ENCODE measurements at regions not wholly inside any gene's neighbourhood (a gene's known extent, or its start where the extent isn't known, plus 50 kb on each side); places are given as distances from the start of the nearest gene placed in this dataset.

GRCh38 chr14:26113911-26114640, 483.8 kb downstream of the NOVA1 start:
- Histone ChIP-seq H3K9me3 (no peaks in the 10 kb centered on the region), H3K4me3 (no peak overlapping the region), H3K36me3 (replicated peaks) (no peaks in the 10 kb centered on the region), H3K27me3 (ENCODE audit: low read depth) (no peaks in the 10 kb centered on the region), H3K4me1 (peaks cover 5% of the 10 kb centered on the region; the same call in 1 of the 2 replicates)
- in situ Hi-C loops (cut with MboI; ENCODE audit: low sequenced_read_pairs) = no loop called here
- peak; percentile 8 to 46 for DNase-seq (ENCODE audit: low spot score in 2 of 2)

- DNase-seq (ENCODE audit: low spot score in 2 of 2) = peak; percentile 37 to 79
- H3K4me1 ChIP-seq = peaks cover 4% of the 10 kb centered on the region
- H3K36me3 ChIP-seq (replicated peaks) = no peaks in the 10 kb centered on the region
- in situ Hi-C loops (cut with MboI; ENCODE audit: low sequenced_read_pairs) = no loop called here
- no peak overlapping the region for H3K4me3 ChIP-seq
- H3K9me3 ChIP-seq = no peaks in the 10 kb centered on the region
- no peaks in the 10 kb centered on the region for H3K27me3 ChIP-seq (ENCODE audit: low read depth)
These were observed 493.1 kb downstream of the NOVA1 start for GRCh38 chr14:26104717-26105116.

GRCh38 chr14:26097852-26098251, 500.0 kb downstream of the NOVA1 start:
- DNase-seq (ENCODE audit: low spot score in 2 of 2) = no peak
- Histone ChIP-seq H3K4me1 (no peaks in the 10 kb centered on the region), H3K36me3 (replicated peaks) (no peaks in the 10 kb centered on the region), H3K4me3 (no peak overlapping the region), H3K27me3 (ENCODE audit: low read depth) (no peaks in the 10 kb centered on the region), H3K9me3 (no peaks in the 10 kb centered on the region)
- in situ Hi-C loops (cut with MboI; ENCODE audit: low sequenced_read_pairs) = no loop called here

- in situ Hi-C loops (cut with MboI; ENCODE audit: low sequenced_read_pairs) = no loop called here
- Histone ChIP-seq H3K27me3 (ENCODE audit: low read depth) (no peaks in the 10 kb centered on the region), H3K4me3 (no peak overlapping the region), H3K4me1 (no peaks in the 10 kb centered on the region), H3K9me3 (no peaks in the 10 kb centered on the region), H3K36me3 (replicated peaks) (no peaks in the 10 kb centered on the region)
- DNase-seq (ENCODE audit: low spot score in 2 of 2) = no peak
These were observed 509.6 kb downstream of the NOVA1 start for GRCh38 chr14:26088275-26088674.

GRCh38 chr14:26081043-26081442, 516.8 kb downstream of the NOVA1 start:
- Histone ChIP-seq H3K4me3 (no peak overlapping the region), H3K27me3 (ENCODE audit: low read depth) (no peaks in the 10 kb centered on the region), H3K4me1 (no peaks in the 10 kb centered on the region), H3K36me3 (replicated peaks) (no peaks in the 10 kb centered on the region), H3K9me3 (no peaks in the 10 kb centered on the region)
- DNase-seq (ENCODE audit: low spot score in 2 of 2) = no peak
- in situ Hi-C loops (cut with MboI; ENCODE audit: low sequenced_read_pairs) = no loop called here

- in situ Hi-C loops (cut with MboI; ENCODE audit: low sequenced_read_pairs) = no loop called here
- Histone ChIP-seq H3K27me3 (ENCODE audit: low read depth) (no peaks in the 10 kb centered on the region), H3K4me1 (no peaks in the 10 kb centered on the region), H3K9me3 (no peaks in the 10 kb centered on the region), H3K4me3 (no peak overlapping the region), H3K36me3 (replicated peaks) (no peaks in the 10 kb centered on the region)
- DNase-seq (ENCODE audit: low spot score in 2 of 2) = no peak
These were observed 519.3 kb downstream of the NOVA1 start for GRCh38 chr14:26078561-26078960.

- Histone ChIP-seq H3K4me3 (no peak overlapping the region), H3K4me1 (no peaks in the 10 kb centered on the region), H3K9me3 (no peaks in the 10 kb centered on the region), H3K27me3 (ENCODE audit: low read depth) (no peaks in the 10 kb centered on the region), H3K36me3 (replicated peaks) (no peaks in the 10 kb centered on the region)
- DNase-seq (ENCODE audit: low spot score in 2 of 2) = no peak
- in situ Hi-C loops (cut with MboI; ENCODE audit: low sequenced_read_pairs) = no loop called here
These were observed 522.9 kb downstream of the NOVA1 start for GRCh38 chr14:26074892-26075291.

- Histone ChIP-seq H3K27me3 (ENCODE audit: low read depth) (no peaks in the 10 kb centered on the region), H3K36me3 (replicated peaks) (no peaks in the 10 kb centered on the region), H3K4me1 (no peaks in the 10 kb centered on the region), H3K4me3 (no peak overlapping the region), H3K9me3 (no peaks in the 10 kb centered on the region)
- in situ Hi-C loops (cut with MboI; ENCODE audit: low sequenced_read_pairs) = no loop called here
- no peak for DNase-seq (ENCODE audit: low spot score in 2 of 2)
These were observed 527.4 kb downstream of the NOVA1 start for GRCh38 chr14:26070443-26070842.

- H3K4me3 ChIP-seq = no peak overlapping the region
- in situ Hi-C loops (cut with MboI; ENCODE audit: low sequenced_read_pairs) = no loop called here
- DNase-seq (ENCODE audit: low spot score in 2 of 2) = no peak
- no peaks in the 10 kb centered on the region for H3K36me3 ChIP-seq (replicated peaks)
- H3K4me1 ChIP-seq = no peaks in the 10 kb centered on the region
- H3K27me3 ChIP-seq (ENCODE audit: low read depth) = no peaks in the 10 kb centered on the region
- no peaks in the 10 kb centered on the region for H3K9me3 ChIP-seq
These were observed 529.9 kb downstream of the NOVA1 start for GRCh38 chr14:26067786-26068459.

- DNase-seq (ENCODE audit: low spot score in 2 of 2) = no peak
- no peaks in the 10 kb centered on the region for H3K9me3 ChIP-seq
- no peaks in the 10 kb centered on the region for H3K36me3 ChIP-seq (replicated peaks)
- H3K4me3 ChIP-seq = no peak overlapping the region
- no peaks in the 10 kb centered on the region for H3K27me3 ChIP-seq (ENCODE audit: low read depth)
- H3K4me1 ChIP-seq = no peaks in the 10 kb centered on the region
- in situ Hi-C loops (cut with MboI; ENCODE audit: low sequenced_read_pairs) = no loop called here
These were observed 530.5 kb downstream of the NOVA1 start for GRCh38 chr14:26067341-26067740.

GRCh38 chr14:26056036-26056616, 541.7 kb downstream of the NOVA1 start:
- in situ Hi-C loops (cut with MboI; ENCODE audit: low sequenced_read_pairs) = no loop called here
- Histone ChIP-seq H3K36me3 (replicated peaks) (no peaks in the 10 kb centered on the region), H3K27me3 (ENCODE audit: low read depth) (no peaks in the 10 kb centered on the region), H3K4me3 (no peak overlapping the region), H3K4me1 (no peaks in the 10 kb centered on the region), H3K9me3 (no peaks in the 10 kb centered on the region)
- DNase-seq (ENCODE audit: low spot score in 2 of 2) = no peak

- H3K4me3 ChIP-seq = no peak overlapping the region
- in situ Hi-C loops (cut with MboI; ENCODE audit: low sequenced_read_pairs) = no loop called here
- H3K9me3 ChIP-seq = no peaks in the 10 kb centered on the region
- H3K36me3 ChIP-seq (replicated peaks) = no peaks in the 10 kb centered on the region
- H3K4me1 ChIP-seq = no peaks in the 10 kb centered on the region
- DNase-seq (ENCODE audit: low spot score in 2 of 2) = no peak
- H3K27me3 ChIP-seq (ENCODE audit: low read depth) = no peaks in the 10 kb centered on the region
These were observed 565.5 kb downstream of the NOVA1 start for GRCh38 chr14:26032348-26032747.

- Histone ChIP-seq H3K4me3 (no peak overlapping the region), H3K36me3 (replicated peaks) (no peaks in the 10 kb centered on the region), H3K9me3 (no peaks in the 10 kb centered on the region), H3K27me3 (ENCODE audit: low read depth) (no peaks in the 10 kb centered on the region), H3K4me1 (no peaks in the 10 kb centered on the region)
- in situ Hi-C loops (cut with MboI; ENCODE audit: low sequenced_read_pairs) = no loop called here
- no peak for DNase-seq (ENCODE audit: low spot score in 2 of 2)
These were observed 571.4 kb downstream of the NOVA1 start for GRCh38 chr14:26026384-26026783.

GRCh38 chr14:26023967-26024366, 573.9 kb downstream of the NOVA1 start:
- no peaks in the 10 kb centered on the region for H3K36me3 ChIP-seq (replicated peaks)
- no peaks in the 10 kb centered on the region for H3K4me1 ChIP-seq
- no peak overlapping the region for H3K4me3 ChIP-seq
- no peak for DNase-seq (ENCODE audit: low spot score in 2 of 2)
- in situ Hi-C loops (cut with MboI; ENCODE audit: low sequenced_read_pairs) = no loop called here
- no peaks in the 10 kb centered on the region for H3K27me3 ChIP-seq (ENCODE audit: low read depth)
- H3K9me3 ChIP-seq = no peaks in the 10 kb centered on the region

All from HAP-1 (cell line).